Breast epithelium (tissue), 3 donors: ENCODE measurements at regions not wholly inside any gene's neighbourhood (a gene's known extent, or its start where the extent isn't known, plus 50 kb on each side); places are given as distances from the start of the nearest gene placed in this dataset.

Source experiments
- POLR2A ChIP-seq: fragments of 450-650 bp; IDR thresholded peaks from one replicate; pipeline ENCODE4 v1.6.1; 2016; ENCODE audit warnings: antibody characterized with exemption, mild to moderate bottlenecking, moderate library complexity
- POLR2AphosphoS5 ChIP-seq, 3 donors: sonication (generic); formaldehyde crosslinking; IDR thresholded peaks; one replicate each; pipeline ENCODE4 v1.6.1; 2017; ENCODE audit warnings: antibody characterized with exemption in 3 of 3
- TF ChIP-seq, protein P1 (sequence below), 3 donors: fragments of 450-650 bp; IDR thresholded peaks; one replicate each; pipeline ENCODE4 v1.5.1; 2016 to 2017; ENCODE audit warnings: antibody characterized with exemption in 3 of 3, mild to moderate bottlenecking in 3 of 3, moderate library complexity in 3 of 3

DNA sequence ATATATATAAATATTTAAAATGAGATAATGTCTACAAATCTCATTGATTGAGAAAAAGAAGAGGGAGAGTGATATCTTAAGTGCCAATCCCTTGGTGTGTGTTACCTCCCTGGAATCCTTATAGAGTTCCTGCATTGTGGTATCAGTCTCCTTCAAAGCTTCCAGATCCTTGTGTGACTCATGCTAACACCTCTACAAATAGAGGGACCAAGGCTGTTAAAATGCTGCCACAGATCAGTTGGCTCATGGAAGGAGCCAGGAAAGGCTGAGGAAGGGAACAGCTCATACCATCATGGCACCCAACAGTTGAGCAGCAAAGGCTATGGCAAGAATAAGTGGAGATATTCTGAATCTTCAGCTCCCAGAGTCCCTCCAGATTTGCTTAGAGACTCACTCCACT, 163.6 kb upstream of the ISX start:
- TF ChIP-seq, protein P1, sequence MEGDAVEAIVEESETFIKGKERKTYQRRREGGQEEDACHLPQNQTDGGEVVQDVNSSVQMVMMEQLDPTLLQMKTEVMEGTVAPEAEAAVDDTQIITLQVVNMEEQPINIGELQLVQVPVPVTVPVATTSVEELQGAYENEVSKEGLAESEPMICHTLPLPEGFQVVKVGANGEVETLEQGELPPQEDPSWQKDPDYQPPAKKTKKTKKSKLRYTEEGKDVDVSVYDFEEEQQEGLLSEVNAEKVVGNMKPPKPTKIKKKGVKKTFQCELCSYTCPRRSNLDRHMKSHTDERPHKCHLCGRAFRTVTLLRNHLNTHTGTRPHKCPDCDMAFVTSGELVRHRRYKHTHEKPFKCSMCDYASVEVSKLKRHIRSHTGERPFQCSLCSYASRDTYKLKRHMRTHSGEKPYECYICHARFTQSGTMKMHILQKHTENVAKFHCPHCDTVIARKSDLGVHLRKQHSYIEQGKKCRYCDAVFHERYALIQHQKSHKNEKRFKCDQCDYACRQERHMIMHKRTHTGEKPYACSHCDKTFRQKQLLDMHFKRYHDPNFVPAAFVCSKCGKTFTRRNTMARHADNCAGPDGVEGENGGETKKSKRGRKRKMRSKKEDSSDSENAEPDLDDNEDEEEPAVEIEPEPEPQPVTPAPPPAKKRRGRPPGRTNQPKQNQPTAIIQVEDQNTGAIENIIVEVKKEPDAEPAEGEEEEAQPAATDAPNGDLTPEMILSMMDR (IDR thresholded peaks at IDR 0.05) = no peak
- TF ChIP-seq POLR2AphosphoS5 (IDR thresholded peaks at IDR 0.05) (no peak), POLR2A (no peak)
